Keratinocyte (primary cell): ENCODE measurements at regions not wholly inside any gene's neighbourhood (a gene's known extent, or its start where the extent isn't known, plus 50 kb on each side); places are given as distances from the start of the nearest gene placed in this dataset.

Source experiments
- EZH2 ChIP-seq: IDR thresholded peaks from one replicate; pipeline ENCODE4 v1.6.1; 2012; ENCODE audit warnings: inconsistent platforms, mild to moderate bottlenecking, low read length, moderate library complexity
- TF ChIP-seq, protein P1 (sequence below), 3 experiments: IDR thresholded peaks in 1 of 3; conservative IDR thresholded peaks in 1 of 3; optimal IDR thresholded peaks in 1 of 3; 2 replicates in 2 of 3; 3 replicates in 1 of 3; pipeline versions ENCODE3 to v1.5.1; 2011; ENCODE audit warnings: low read length in 3 of 3, mild to moderate bottlenecking in 3 of 3, moderate library complexity in 2 of 3, control low read depth in 1 of 3, inconsistent platforms in 1 of 3; ENCODE audit not compliant: insufficient read depth in 2 of 3; ENCODE audit errors: extremely low read depth in 1 of 3

DNA sequence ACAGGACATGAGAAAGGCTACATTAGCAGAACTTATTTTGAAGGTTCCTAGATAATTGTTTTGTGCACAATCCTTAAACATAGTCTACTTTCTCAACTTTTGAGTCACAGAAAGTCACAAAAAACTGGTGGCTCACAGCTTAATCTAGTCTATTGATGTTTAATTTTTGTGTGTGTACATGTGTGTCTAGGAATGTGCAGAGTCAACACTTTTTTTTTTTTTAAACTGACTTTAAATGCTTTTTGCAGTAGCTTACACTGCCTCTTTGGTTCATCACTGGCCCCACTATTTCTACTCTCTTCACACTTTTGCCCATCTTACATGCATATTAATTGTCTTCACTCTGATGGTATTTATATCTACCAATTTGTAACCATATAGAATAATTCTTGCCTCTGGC lies 566.9 kb downstream of the BCKDHB start:
- TF ChIP-seq, protein P1, sequence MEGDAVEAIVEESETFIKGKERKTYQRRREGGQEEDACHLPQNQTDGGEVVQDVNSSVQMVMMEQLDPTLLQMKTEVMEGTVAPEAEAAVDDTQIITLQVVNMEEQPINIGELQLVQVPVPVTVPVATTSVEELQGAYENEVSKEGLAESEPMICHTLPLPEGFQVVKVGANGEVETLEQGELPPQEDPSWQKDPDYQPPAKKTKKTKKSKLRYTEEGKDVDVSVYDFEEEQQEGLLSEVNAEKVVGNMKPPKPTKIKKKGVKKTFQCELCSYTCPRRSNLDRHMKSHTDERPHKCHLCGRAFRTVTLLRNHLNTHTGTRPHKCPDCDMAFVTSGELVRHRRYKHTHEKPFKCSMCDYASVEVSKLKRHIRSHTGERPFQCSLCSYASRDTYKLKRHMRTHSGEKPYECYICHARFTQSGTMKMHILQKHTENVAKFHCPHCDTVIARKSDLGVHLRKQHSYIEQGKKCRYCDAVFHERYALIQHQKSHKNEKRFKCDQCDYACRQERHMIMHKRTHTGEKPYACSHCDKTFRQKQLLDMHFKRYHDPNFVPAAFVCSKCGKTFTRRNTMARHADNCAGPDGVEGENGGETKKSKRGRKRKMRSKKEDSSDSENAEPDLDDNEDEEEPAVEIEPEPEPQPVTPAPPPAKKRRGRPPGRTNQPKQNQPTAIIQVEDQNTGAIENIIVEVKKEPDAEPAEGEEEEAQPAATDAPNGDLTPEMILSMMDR (optimal IDR thresholded peaks at IDR 0.05 in 1 of 3, IDR thresholded peaks at IDR 0.05 in 1 of 3, conservative IDR thresholded peaks at IDR 0.05 in 1 of 3; ENCODE audit: extremely low read depth in 1 of 3, insufficient read depth in 2 of 3, low read length in 3 of 3), result no peak
- TF ChIP-seq EZH2, result no peak
